Cardiac muscle cell (in vitro differentiated cells and primary cell): ENCODE measurements at regions not wholly inside any gene's neighbourhood (a gene's known extent, or its start where the extent isn't known, plus 50 kb on each side); places are given as distances from the start of the nearest gene placed in this dataset.
A peak's percentile ranks its signal among the peaks of the same experiment; 100 is the strongest.

ENCODE experiments used
- DNase-seq, 2 donors: peaks; one replicate each; pipeline versions ENCODE4 v3.0.0 to v3.0.0-alpha.2; 2010 to 2017; ENCODE audit warnings: low read depth in 1 of 2, low spot score in 1 of 2
- H3K27ac ChIP-seq: fragments of 200-600 bp; sonication (generic); 2 replicates; pipeline ENCODE4 v1.5.1; 2016
- H3K27me3 ChIP-seq: fragments of 200-600 bp; sonication (generic); 2 replicates; pipeline ENCODE4 v1.6.0; 2016; ENCODE audit warnings: control low read depth
- H3K36me3 ChIP-seq: fragments of 200-600 bp; sonication (generic); 2 replicates; pipeline ENCODE4 v1.5.1; 2016; ENCODE audit warnings: control low read depth
- H3K4me1 ChIP-seq: fragments of 200-600 bp; sonication (generic); 2 replicates; pipeline ENCODE4 v1.8.1; 2017; ENCODE audit warnings: low read depth, mild to moderate bottlenecking, mixed run types
- H3K4me3 ChIP-seq: fragments of 200-600 bp; sonication (generic); 2 replicates; pipeline ENCODE4 v1.5.1; 2016; ENCODE audit warnings: mild to moderate bottlenecking
- H3K9me3 ChIP-seq: fragments of 200-600 bp; sonication (generic); 2 replicates; pipeline ENCODE4 v1.5.1; 2017; ENCODE audit warnings: low read depth, mild to moderate bottlenecking, control low read depth
- TF ChIP-seq, protein P1 (sequence below): IDR thresholded peaks from 2 replicates; pipeline ENCODE4 v1.5.1; 2012; ENCODE audit warnings: low read depth, mild to moderate bottlenecking, low read length

DNA sequence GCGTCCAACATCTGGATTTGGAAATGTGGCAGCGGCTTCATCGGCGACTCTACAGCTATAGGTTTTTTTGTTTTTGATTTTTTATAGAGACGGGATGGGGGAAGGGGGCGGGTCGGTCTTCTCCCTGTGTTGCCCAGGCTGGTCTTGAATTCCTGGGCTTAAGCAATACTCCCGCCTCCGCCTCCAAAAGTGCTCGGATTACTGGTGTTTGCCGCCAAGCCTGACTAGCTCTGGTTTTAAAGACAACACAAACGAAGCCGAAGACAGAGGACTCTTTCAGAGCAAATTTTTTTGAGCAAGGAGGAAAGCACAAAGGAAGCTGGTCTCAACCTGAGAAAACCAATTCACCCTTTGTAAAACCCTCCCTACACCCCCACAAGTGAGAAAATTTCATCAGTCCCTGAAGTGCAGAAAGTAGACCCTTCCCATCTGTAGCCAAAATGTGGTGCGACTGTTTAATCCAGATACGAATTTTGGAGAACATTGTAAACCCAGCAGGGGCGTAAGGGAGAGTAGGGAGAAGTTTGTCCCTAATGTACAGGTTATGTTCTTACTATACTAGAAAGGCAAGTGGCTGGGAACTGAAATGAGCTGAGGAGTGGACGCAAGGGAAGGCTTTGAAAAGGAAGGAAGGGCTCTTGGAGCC is 185.9 kb downstream of the TRIM27 start:
- TF ChIP-seq, protein P1, sequence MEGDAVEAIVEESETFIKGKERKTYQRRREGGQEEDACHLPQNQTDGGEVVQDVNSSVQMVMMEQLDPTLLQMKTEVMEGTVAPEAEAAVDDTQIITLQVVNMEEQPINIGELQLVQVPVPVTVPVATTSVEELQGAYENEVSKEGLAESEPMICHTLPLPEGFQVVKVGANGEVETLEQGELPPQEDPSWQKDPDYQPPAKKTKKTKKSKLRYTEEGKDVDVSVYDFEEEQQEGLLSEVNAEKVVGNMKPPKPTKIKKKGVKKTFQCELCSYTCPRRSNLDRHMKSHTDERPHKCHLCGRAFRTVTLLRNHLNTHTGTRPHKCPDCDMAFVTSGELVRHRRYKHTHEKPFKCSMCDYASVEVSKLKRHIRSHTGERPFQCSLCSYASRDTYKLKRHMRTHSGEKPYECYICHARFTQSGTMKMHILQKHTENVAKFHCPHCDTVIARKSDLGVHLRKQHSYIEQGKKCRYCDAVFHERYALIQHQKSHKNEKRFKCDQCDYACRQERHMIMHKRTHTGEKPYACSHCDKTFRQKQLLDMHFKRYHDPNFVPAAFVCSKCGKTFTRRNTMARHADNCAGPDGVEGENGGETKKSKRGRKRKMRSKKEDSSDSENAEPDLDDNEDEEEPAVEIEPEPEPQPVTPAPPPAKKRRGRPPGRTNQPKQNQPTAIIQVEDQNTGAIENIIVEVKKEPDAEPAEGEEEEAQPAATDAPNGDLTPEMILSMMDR: no peak
- peaks cover 79% of the 10 kb centered on the region for H3K27me3 ChIP-seq

DNA sequence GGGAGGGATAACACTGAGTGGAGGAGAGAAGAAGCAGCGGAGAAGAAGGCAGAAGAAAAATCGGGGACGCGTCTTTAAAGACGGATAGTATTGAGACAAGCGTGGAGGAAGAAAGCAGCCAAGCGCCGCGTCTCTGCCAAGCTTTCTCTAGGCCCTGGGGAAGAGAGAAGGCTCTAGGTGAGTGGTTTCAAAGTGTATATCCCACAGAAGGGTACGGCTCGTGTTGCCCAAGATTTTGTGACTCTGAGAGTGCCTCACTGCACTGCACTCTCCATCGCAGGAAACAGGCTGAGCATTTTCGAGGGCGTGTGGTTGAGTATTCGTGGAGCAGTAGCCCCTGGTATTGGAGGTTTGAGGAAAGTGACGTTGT is 185.4 kb downstream of the TRIM27 start:
- H3K27me3 ChIP-seq: peaks cover 80% of the 10 kb centered on the region
- no peaks in the 10 kb centered on the region for H3K4me1 ChIP-seq
- no peak for DNase-seq
- no peaks in the 10 kb centered on the region for H3K36me3 ChIP-seq
- no peaks in the 10 kb centered on the region for H3K9me3 ChIP-seq
- no peak overlapping the region for H3K27ac ChIP-seq
- H3K4me3 ChIP-seq: no peak overlapping the region
- TF ChIP-seq, protein P1: no peak

More for the DNA sequence above, 185.9 kb downstream of the TRIM27 start:
- no peaks in the 10 kb centered on the region for H3K36me3 ChIP-seq
- no peaks in the 10 kb centered on the region for H3K4me1 ChIP-seq
- H3K9me3 ChIP-seq: no peaks in the 10 kb centered on the region
- H3K4me3 ChIP-seq: no peak overlapping the region
- DNase-seq: no peak
- no peak overlapping the region for H3K27ac ChIP-seq

DNA sequence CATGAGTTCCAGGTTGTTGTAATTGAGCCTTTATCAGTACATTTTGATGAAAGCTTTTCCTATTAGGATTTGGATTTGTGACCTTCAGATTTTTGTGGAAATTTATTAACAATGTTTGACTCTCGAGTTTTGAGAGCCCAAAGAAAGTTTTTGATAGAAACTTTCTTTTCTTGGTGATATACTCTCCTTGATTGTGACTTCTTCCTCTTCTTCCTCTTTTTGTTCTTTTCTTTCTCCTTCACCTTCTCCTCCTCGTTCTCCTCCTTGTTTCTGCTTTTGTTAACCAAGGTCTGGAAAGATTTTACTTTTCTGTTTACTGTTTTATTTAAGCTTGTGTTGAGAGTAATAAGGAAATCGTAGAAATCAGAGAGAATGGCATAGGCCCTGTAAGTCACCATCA is 182.4 kb downstream of the TRIM27 start:
- Histone ChIP-seq H3K9me3 (no peaks in the 10 kb centered on the region), H3K27ac (no peak overlapping the region), H3K27me3 (peaks cover 80% of the 10 kb centered on the region), H3K36me3 (no peaks in the 10 kb centered on the region), H3K4me1 (no peaks in the 10 kb centered on the region), H3K4me3 (no peak overlapping the region)
- DNase-seq: no peak
- TF ChIP-seq, protein P1: no peak

DNA sequence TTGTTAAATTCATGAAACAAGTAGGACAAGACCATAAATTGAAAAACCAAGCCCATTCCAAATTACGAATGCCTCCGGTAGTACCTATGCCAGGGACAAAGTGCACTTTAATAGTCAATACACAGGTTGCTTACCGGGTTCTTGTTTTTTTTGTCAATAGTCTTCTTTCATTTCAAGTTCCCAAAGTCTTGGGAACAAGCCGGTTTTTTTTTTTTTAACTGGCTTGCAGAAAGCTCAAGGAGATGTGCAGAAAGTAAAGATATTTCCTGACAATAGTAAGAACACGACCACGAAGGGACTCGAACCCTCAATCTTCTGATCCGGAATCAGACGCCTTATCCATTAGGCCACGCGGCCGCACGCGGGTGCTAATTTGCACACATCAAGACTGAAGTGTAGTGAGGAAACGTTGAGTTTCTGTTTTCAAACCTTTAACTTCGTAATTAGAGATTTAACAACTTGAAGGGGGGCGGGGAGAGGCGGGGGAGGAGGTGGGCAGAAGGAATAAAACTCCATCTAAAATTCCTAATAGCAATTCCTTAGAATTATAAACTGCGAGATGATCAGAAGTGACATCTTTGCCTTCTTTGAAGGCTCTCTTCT is 181.0 kb downstream of the TRIM27 start:
- Histone ChIP-seq H3K9me3 (no peaks in the 10 kb centered on the region), H3K27ac (no peak overlapping the region), H3K36me3 (no peaks in the 10 kb centered on the region), H3K4me3 (no peak overlapping the region), H3K4me1 (no peaks in the 10 kb centered on the region), H3K27me3 (peaks cover 80% of the 10 kb centered on the region)
- peak in 1 of 2 donors; percentile 46 for DNase-seq
- TF ChIP-seq, protein P1: no peak

DNA sequence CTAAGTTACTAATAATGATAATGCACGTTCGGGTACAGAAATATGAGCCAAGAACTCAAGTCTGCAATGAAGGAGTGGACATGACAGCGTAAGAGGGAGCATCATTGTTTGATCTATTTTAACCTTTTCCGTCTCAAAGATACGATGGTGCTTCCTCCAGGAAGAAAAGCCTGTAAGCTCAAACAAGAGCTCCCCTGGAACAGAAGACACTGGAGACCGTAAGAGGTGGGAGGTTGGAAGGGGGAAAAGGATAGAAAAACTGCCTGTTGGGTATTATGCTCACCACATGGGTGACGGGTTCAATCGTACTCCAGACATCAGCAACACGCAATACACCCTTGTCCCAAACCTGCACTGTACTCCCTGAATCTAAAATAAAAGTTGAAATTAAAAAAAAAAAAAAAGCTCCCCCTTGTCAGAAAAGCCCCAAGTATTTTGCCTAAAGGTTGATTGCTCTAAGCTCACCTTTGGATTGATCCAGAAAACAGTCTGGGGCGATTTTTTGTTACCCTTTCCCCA is 180.5 kb downstream of the TRIM27 start:
- Histone ChIP-seq H3K27me3 (peaks cover 80% of the 10 kb centered on the region), H3K27ac (no peak overlapping the region)
- TF ChIP-seq, protein P1: no peak

More for the DNA sequence above, 180.5 kb downstream of the TRIM27 start:
- no peak overlapping the region for H3K4me3 ChIP-seq
- H3K36me3 ChIP-seq: no peaks in the 10 kb centered on the region
- DNase-seq: no peak
- no peaks in the 10 kb centered on the region for H3K4me1 ChIP-seq
- no peaks in the 10 kb centered on the region for H3K9me3 ChIP-seq
